ENCODE measurements at regions not wholly inside any gene's neighbourhood (a gene's known extent, or its start where the extent isn't known, plus 50 kb on each side); places are given as distances from the start of the nearest gene placed in this dataset.

DNA sequence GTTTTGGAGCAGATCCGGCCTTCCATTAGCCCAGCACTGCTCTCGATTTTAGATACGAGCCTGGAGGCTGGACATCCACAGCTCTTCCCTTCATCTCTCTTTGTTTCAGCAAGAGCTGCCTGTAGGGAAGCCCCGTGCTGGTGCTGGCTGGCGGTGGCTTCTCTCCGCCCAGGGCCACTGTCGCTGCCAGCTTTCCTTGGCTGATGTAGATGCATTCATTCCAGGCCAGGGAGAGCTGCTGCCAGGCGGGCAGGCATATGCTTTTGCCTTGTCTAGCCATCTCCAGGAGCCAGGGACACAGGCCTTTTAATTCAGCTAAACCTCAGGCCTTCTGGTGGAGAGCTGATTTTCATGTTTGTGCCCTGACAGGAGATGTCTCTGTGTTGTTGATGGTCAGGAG lies 409.3 kb upstream of the CLINT1 start:
- TF ChIP-seq, protein P1, sequence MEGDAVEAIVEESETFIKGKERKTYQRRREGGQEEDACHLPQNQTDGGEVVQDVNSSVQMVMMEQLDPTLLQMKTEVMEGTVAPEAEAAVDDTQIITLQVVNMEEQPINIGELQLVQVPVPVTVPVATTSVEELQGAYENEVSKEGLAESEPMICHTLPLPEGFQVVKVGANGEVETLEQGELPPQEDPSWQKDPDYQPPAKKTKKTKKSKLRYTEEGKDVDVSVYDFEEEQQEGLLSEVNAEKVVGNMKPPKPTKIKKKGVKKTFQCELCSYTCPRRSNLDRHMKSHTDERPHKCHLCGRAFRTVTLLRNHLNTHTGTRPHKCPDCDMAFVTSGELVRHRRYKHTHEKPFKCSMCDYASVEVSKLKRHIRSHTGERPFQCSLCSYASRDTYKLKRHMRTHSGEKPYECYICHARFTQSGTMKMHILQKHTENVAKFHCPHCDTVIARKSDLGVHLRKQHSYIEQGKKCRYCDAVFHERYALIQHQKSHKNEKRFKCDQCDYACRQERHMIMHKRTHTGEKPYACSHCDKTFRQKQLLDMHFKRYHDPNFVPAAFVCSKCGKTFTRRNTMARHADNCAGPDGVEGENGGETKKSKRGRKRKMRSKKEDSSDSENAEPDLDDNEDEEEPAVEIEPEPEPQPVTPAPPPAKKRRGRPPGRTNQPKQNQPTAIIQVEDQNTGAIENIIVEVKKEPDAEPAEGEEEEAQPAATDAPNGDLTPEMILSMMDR (IDR thresholded peaks at IDR 0.05; ENCODE audit: unreplicated experiment) = no peak
- Mint-ChIP-seq H3K27ac (no peak overlapping the region), H3K36me3 (ENCODE audit: insufficient read depth) (no peaks in the 10 kb centered on the region), H3K4me1 (ENCODE audit: low read depth) (peaks cover 7% of the 10 kb centered on the region), H3K27me3 (peaks cover 12% of the 10 kb centered on the region), H3K9me3 (ENCODE audit: low read depth) (no peaks in the 10 kb centered on the region), H3K4me3 (ENCODE audit: low read depth) (no peak overlapping the region)
- DNase-seq (ENCODE audit: low spot score, unreplicated experiment) = no peak

DNA sequence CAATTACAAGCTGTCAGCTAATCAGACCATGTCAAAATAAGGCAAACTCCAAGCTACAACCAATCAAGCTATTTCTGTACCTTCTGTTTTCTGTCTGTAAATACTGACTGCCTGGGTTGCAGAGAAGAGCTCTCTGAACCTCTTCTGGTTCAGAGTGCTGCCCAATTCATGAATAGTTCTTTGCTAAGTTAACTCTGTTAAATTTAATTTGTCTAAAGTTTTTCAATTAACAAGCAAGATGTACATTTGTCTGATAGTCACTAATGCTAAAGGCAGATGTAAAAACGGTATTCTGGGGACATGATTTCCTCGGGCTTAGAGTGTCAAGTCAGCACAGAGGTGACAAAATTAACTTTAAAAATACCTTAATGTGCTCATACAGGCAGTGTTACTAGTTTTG lies 408.3 kb upstream of the CLINT1 start:
- no peak overlapping the region for H3K4me3 Mint-ChIP-seq (ENCODE audit: low read depth)
- no peak for DNase-seq (ENCODE audit: low spot score, unreplicated experiment)
- no peak overlapping the region for H3K27ac Mint-ChIP-seq
- TF ChIP-seq, protein P1 (IDR thresholded peaks at IDR 0.05; ENCODE audit: unreplicated experiment) = no peak
- H3K36me3 Mint-ChIP-seq (ENCODE audit: insufficient read depth) = no peaks in the 10 kb centered on the region
- H3K9me3 Mint-ChIP-seq (ENCODE audit: low read depth) = no peaks in the 10 kb centered on the region
- peaks cover 12% of the 10 kb centered on the region for H3K27me3 Mint-ChIP-seq
- no peaks in the 10 kb centered on the region for H3K4me1 Mint-ChIP-seq (ENCODE audit: low read depth)

DNA sequence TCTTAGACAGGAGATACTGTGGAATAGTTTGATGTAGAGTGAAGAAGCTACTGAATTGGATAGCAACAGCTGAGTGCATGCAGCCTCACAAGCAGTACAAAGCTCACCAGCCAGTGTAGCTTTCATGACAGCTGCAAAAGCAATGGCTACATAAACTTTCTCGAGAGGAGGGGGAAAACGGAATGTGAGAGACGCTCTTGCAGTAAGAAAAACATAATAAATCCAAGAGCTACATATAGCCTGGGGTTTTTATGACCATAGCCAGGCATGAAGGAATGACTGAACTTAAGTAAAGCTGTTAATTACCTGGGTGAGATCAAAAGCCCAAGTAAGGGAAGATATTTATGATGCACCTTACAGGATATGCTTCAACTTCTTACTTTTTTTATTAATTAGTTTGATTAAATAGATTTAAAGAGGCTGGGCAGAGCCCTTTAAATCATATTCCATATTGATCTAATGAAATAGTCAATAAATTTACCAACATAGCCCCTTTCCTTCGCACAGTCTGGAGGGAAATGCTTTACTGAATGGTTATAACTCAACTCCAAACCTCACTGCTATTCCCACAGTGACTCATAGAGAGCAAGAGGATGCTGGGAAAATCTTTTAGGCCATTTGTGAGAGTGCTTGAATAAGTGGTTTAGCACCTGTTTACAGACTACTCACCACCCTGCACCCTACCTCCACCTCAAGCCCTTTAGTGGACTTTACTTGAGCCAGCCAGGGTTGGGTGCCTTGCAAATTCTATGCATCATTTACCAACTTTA lies 407.2 kb upstream of the CLINT1 start:
- Mint-ChIP-seq H3K4me1 (ENCODE audit: low read depth) (no peaks in the 10 kb centered on the region), H3K27ac (no peak overlapping the region)
- DNase-seq (ENCODE audit: low spot score, unreplicated experiment) = no peak

DNA sequence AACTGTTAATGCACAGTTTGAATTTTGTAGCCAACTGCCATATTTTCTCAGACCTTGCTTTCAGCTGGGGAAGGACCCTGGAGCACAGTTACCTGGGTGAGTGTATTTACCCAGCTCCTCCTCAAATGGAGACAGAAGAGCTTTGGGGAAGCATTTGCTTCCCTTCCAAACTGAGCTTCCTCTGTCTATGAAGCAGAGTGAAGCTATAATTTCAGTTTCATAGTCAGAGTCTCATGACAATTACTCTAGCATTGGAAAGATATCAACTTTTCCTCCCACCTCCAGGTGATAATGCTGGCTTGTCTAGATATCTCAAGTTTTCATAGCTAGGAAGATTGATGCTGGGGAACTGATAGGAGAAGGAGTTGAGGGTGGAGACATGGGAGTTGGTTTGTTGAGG lies 406.4 kb upstream of the CLINT1 start:
- peaks cover 9% of the 10 kb centered on the region for H3K27me3 Mint-ChIP-seq
- H3K36me3 Mint-ChIP-seq (ENCODE audit: insufficient read depth) = no peaks in the 10 kb centered on the region
- H3K27ac Mint-ChIP-seq = no peak overlapping the region
- no peaks in the 10 kb centered on the region for H3K9me3 Mint-ChIP-seq (ENCODE audit: low read depth)
- no peak for DNase-seq (ENCODE audit: low spot score, unreplicated experiment)
- TF ChIP-seq, protein P1 (IDR thresholded peaks at IDR 0.05; ENCODE audit: unreplicated experiment) = no peak
- H3K4me1 Mint-ChIP-seq (ENCODE audit: low read depth) = no peaks in the 10 kb centered on the region
- no peak overlapping the region for H3K4me3 Mint-ChIP-seq (ENCODE audit: low read depth)

More for the DNA sequence above, 407.2 kb upstream of the CLINT1 start:
- Mint-ChIP-seq H3K36me3 (ENCODE audit: insufficient read depth) (no peaks in the 10 kb centered on the region), H3K4me3 (ENCODE audit: low read depth) (no peak overlapping the region), H3K27me3 (peaks cover 9% of the 10 kb centered on the region), H3K9me3 (ENCODE audit: low read depth) (no peaks in the 10 kb centered on the region)
- TF ChIP-seq, protein P1 (IDR thresholded peaks at IDR 0.05; ENCODE audit: unreplicated experiment) = no peak

DNA sequence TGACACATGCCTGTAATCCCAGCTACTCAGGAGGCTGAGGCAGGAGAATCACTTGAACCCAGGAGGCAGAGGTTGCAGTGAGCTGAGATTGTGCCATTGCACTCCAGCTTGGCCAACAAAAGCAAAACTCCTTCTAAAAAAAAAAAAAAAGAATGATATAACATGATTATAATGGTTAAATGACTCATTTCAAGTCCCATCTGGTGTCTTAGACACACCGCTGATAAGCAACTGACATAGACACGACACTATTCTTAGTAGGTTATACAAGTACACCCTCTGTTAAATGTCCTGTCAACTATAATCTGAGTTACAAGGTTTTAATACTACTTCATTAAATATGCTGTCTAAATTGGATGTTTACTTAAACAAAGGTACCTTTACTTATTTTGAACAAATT lies 405.3 kb upstream of the CLINT1 start:
- H3K4me3 Mint-ChIP-seq (ENCODE audit: low read depth) = no peak overlapping the region
- no peak overlapping the region for H3K27ac Mint-ChIP-seq

More for the DNA sequence above, 405.3 kb upstream of the CLINT1 start:
- Mint-ChIP-seq H3K9me3 (ENCODE audit: low read depth) (no peaks in the 10 kb centered on the region), H3K27me3 (peaks cover 9% of the 10 kb centered on the region), H3K4me1 (ENCODE audit: low read depth) (no peaks in the 10 kb centered on the region), H3K36me3 (ENCODE audit: insufficient read depth) (no peaks in the 10 kb centered on the region)
- TF ChIP-seq, protein P1 (IDR thresholded peaks at IDR 0.05; ENCODE audit: unreplicated experiment) = no peak
- DNase-seq (ENCODE audit: low spot score, unreplicated experiment) = no peak
